ENCODE measurements at regions not wholly inside any gene's neighbourhood (a gene's known extent, or its start where the extent isn't known, plus 50 kb on each side); places are given as distances from the start of the nearest gene placed in this dataset.

- no peak for TF ChIP-seq ARNTL (CRISPR knock-in tag; IDR thresholded peaks at IDR 0.05; ENCODE audit: borderline replicate concordance, low read depth)
- TF ChIP-seq ZFP3 (CRISPR knock-in tag; IDR thresholded peaks at IDR 0.05): no peak
- TF ChIP-seq ZNF565 (CRISPR knock-in tag; conservative IDR thresholded peaks at IDR 0.05; ENCODE audit: low read depth): no peak
- no peak for TF ChIP-seq ZFP30 (CRISPR knock-in tag; IDR thresholded peaks at IDR 0.05)
- no peak for TF ChIP-seq TCF4 (CRISPR knock-in tag; IDR thresholded peaks at IDR 0.05; ENCODE audit: borderline replicate concordance)
- no peak for TF ChIP-seq PPARA (CRISPR knock-in tag; IDR thresholded peaks at IDR 0.05; ENCODE audit: borderline replicate concordance)
- TF ChIP-seq TOX (CRISPR knock-in tag; IDR thresholded peaks at IDR 0.05; ENCODE audit: borderline replicate concordance): no peak
- no peak for TF ChIP-seq ISL1 (CRISPR knock-in tag; IDR thresholded peaks at IDR 0.05)
- TF ChIP-seq ZNF70 (CRISPR knock-in tag; IDR thresholded peaks at IDR 0.05): no peak
- no peak for TF ChIP-seq RARB (CRISPR knock-in tag; IDR thresholded peaks at IDR 0.05)
- TF ChIP-seq CSRNP3 (CRISPR knock-in tag; IDR thresholded peaks at IDR 0.05): no peak
- TF ChIP-seq ESRRG (CRISPR knock-in tag; IDR thresholded peaks at IDR 0.05): no peak
- TF ChIP-seq POU6F1 (CRISPR knock-in tag; IDR thresholded peaks at IDR 0.05; ENCODE audit: borderline replicate concordance, low read depth): no peak
- no peak for TF ChIP-seq CSDC2 (CRISPR knock-in tag; IDR thresholded peaks at IDR 0.05)
- ATAC-seq: no peak
Measured at GRCh38 chr1:101618900-101619299, 377.8 kb downstream of the OLFM3 start.

- ATAC-seq: no peak
- TF ChIP-seq TSHZ2 (CRISPR knock-in tag; IDR thresholded peaks at IDR 0.05): no peak
- TF ChIP-seq ESRRG (CRISPR knock-in tag; IDR thresholded peaks at IDR 0.05): no peak
- no peak for TF ChIP-seq TCF4 (CRISPR knock-in tag; IDR thresholded peaks at IDR 0.05; ENCODE audit: borderline replicate concordance)
- no peak for TF ChIP-seq CSDC2 (CRISPR knock-in tag; IDR thresholded peaks at IDR 0.05)
- no peak for TF ChIP-seq PPARA (CRISPR knock-in tag; IDR thresholded peaks at IDR 0.05; ENCODE audit: borderline replicate concordance)
Measured at GRCh38 chr1:101632548-101633272, 364.0 kb downstream of the OLFM3 start.

GRCh38 chr1:101645810-101646209, 350.9 kb downstream of the OLFM3 start:
- no peak for ATAC-seq
- TF ChIP-seq TSHZ2 (CRISPR knock-in tag; IDR thresholded peaks at IDR 0.05) (no peak), ARNTL (CRISPR knock-in tag; IDR thresholded peaks at IDR 0.05; ENCODE audit: borderline replicate concordance, low read depth) (no peak), CREB5 (CRISPR knock-in tag; IDR thresholded peaks at IDR 0.05; ENCODE audit: low read depth) (no peak), CSRNP3 (CRISPR knock-in tag; IDR thresholded peaks at IDR 0.05) (no peak), ZFP3 (CRISPR knock-in tag; IDR thresholded peaks at IDR 0.05) (no peak), RARB (CRISPR knock-in tag; IDR thresholded peaks at IDR 0.05) (no peak), ZNF70 (CRISPR knock-in tag; IDR thresholded peaks at IDR 0.05) (no peak), BACH2 (CRISPR knock-in tag; IDR thresholded peaks at IDR 0.05; ENCODE audit: borderline replicate concordance) (no peak), ZC3H10 (CRISPR knock-in tag; IDR thresholded peaks at IDR 0.05) (no peak), ESRRG (CRISPR knock-in tag; IDR thresholded peaks at IDR 0.05) (no peak)
